ENCODE measurements at regions not wholly inside any gene's neighbourhood (a gene's known extent, or its start where the extent isn't known, plus 50 kb on each side); places are given as distances from the start of the nearest gene placed in this dataset.
A peak's percentile ranks its signal among the peaks of the same experiment; 100 is the strongest.

DNA sequence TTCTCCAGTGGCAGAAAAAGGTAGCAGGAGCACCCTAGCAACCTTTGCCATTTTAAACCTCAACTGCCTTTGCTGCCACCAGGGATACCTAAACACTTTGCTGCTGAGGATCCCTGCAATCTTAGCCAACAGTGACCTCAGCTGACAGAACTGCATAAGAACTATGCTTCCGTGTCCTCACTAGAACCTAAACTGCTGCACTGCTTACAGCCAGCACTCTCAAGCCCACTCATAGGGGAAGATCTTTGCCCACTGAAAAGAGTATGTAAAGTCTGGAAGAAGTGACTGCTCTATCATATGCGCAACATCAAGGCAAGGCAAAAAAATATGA is 270.0 kb upstream of the PCDH20 start:
- H3K4me3 ChIP-seq (ENCODE audit: low read depth, low read length): no peak overlapping the region
- DNase-seq (ENCODE audit: low read depth): peak; percentile 6
- peak; percentile 59 for TF ChIP-seq CTCF (conservative IDR thresholded peaks at IDR 0.05; ENCODE audit: low read depth, low read length)

GRCh38 chr13:61684976-61685681 is 269.5 kb upstream of the PCDH20 start:
- no peak for DNase-seq (ENCODE audit: low read depth)
- no peak for TF ChIP-seq CTCF (conservative IDR thresholded peaks at IDR 0.05; ENCODE audit: low read depth, low read length)
- H3K4me3 ChIP-seq (ENCODE audit: low read depth, low read length): no peak overlapping the region

DNA sequence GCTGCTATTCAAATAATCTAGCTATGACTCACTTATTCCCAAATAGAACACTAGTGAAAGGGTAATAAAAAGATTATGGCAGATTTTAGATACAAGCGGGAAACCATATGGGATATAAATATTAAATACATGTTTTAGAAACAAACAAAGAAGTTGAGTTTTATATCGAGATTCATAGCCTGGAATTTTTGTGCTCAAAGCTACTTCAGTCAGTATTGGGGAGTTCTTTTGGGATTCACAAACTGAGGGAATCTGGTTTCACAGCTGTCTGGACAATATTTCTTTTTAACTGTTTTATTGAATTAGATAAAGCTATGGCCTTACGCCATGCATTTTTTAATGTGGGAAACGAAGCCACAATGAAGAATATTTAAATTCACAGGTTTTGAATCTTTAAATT is 257.1 kb upstream of the PCDH20 start:
- no peak for DNase-seq (ENCODE audit: low read depth)
- TF ChIP-seq CTCF (conservative IDR thresholded peaks at IDR 0.05; ENCODE audit: low read depth, low read length): no peak
- no peak overlapping the region for H3K4me3 ChIP-seq (ENCODE audit: low read depth, low read length)

- TF ChIP-seq CTCF (conservative IDR thresholded peaks at IDR 0.05; ENCODE audit: low read depth, low read length): no peak
- H3K4me3 ChIP-seq (ENCODE audit: low read depth, low read length): no peak overlapping the region
- no peak for DNase-seq (ENCODE audit: low read depth)
These were observed 254.9 kb upstream of the PCDH20 start for GRCh38 chr13:61670384-61671161.

DNA sequence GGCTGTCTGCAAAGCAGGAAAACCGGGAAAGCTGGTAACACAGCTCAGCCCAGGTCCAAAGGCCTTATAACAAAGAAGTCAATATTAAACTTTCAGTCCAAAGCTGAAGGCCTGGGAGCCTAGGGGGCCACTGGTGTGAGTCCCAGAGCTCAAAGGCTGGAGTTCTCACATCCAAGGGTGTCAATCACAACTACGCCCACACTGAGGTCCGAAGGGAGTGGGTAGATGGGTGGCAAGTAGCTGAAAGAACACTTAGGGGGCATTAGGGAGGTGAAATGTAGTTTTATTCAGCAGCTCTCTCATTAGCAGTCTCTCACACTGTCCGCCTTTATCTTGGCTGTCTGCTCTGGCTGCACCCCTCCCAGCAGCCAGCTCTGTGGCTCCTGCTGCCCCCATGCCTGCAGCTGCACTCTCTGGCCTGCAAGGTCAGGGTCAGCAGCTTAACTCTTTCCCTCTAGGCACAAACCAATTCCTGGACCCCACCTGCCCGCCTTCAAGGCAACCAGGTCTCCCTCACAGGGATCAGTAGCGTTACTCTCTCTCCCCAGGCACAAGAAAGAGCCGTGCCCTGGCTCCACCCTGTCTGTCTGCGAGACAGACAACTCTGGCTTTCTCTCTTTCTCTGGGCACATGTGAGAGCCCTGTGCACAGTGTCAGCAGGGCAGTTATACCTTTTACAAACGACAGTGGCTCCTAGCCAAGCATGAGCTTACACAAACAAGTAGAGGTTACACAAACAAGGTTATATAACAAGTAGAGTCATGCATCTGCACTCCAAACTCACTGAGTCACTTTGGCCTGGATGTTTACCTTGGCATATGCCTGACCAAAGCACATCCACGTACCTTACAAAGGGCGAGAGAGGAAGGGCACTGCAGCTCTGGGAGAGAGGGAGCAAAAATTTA is 249.4 kb upstream of the PCDH20 start:
- no peak overlapping the region for H3K4me3 ChIP-seq (ENCODE audit: low read depth, low read length)
- TF ChIP-seq CTCF (conservative IDR thresholded peaks at IDR 0.05; ENCODE audit: low read depth, low read length): no peak
- DNase-seq (ENCODE audit: low read depth): peak; percentile 66

DNA sequence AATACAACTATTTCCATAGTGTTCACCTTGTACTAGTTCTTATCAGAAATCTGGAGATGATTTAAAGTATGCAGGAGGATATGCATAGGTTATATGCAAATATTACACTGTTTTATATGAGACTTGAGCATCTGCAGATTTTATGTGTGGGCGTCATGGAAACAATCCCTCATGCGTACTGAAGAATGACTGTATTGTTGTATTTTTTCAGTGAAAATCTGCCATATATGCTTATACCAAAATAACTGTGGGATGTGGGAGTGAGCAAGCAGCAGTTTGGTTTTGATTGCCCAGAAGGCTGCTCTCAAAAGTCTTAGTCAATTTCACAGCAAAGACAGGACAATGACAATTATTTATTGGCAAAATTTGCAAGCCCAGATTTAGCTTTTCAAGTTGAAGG is 238.8 kb upstream of the PCDH20 start:
- H3K4me3 ChIP-seq (ENCODE audit: low read depth, low read length): no peak overlapping the region
- no peak for DNase-seq (ENCODE audit: low read depth)
- no peak for TF ChIP-seq CTCF (conservative IDR thresholded peaks at IDR 0.05; ENCODE audit: low read depth, low read length)
